Spinal cord (tissue), 9 donors: ENCODE measurements at regions not wholly inside any gene's neighbourhood (a gene's known extent, or its start where the extent isn't known, plus 50 kb on each side); places are given as distances from the start of the nearest gene placed in this dataset.
"Not testable (repeated sequence)": the region's sequence is repeated elsewhere in the genome, so short reads cannot be mapped to it uniquely, and the experiment has no call there.

ENCODE experiments used
- DNase-seq, 6 donors: peaks; one replicate each; pipeline versions ENCODE4 v3.0.0 to v3.0.0-alpha.2; 2013 to 2015; ENCODE audit warnings: low spot score in 6 of 6, low read depth in 4 of 6
- H3K27ac ChIP-seq: one replicate; pipeline ENCODE4 v1.5.1; 2013; ENCODE audit warnings: low read depth, low read length, control low read depth
- H3K27me3 ChIP-seq: one replicate; pipeline ENCODE4 v1.6.1; 2013; ENCODE audit warnings: low read length; ENCODE audit not compliant: control insufficient read depth, insufficient read depth
- H3K36me3 ChIP-seq: one replicate; pipeline ENCODE4 v1.6.1; 2013; ENCODE audit warnings: low read length; ENCODE audit not compliant: control insufficient read depth, insufficient read depth
- H3K4me1 ChIP-seq: one replicate; pipeline ENCODE4 v1.6.1; 2013; ENCODE audit warnings: low read length; ENCODE audit not compliant: control insufficient read depth, insufficient read depth
- H3K4me3 ChIP-seq: one replicate; pipeline ENCODE4 v1.5.1; 2013; ENCODE audit warnings: low read depth, low read length, control low read depth
- H3K9me3 ChIP-seq: one replicate; pipeline ENCODE4 v1.6.1; 2013; ENCODE audit warnings: low read length; ENCODE audit not compliant: control insufficient read depth, insufficient read depth
- WGBS: methylation state at CpG from one replicate; pipeline ENCODE4 v1.1.5; 2013; ENCODE audit warnings: missing lambda C conversion rate; ENCODE audit not compliant: insufficient coverage; 5-methylcytosine and 5-hydroxymethylcytosine counted together
- donor health status: healthy.

DNA sequence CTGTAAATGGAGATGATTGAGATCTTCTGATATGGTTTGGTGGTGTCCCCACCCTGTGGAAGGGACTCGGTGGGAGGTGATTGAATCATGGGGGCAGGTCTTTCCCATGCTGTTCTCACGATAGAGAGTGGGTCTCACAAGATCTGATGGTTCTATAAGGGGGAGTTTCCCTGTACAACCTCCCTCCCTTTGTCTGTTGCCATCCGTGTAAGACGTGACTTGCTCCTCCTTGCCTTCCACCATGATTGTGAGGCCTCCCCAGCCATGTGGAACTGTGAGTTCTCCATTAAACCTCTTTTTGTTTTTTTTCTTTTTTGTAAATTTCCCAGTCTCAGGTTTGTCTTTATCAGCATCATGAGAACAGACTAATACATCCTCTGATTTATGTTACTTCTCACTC lies 55.1 kb upstream of the PAGE5 start:
- not testable (repeated sequence) for H3K9me3 ChIP-seq, H3K27me3 ChIP-seq, H3K27ac ChIP-seq, DNase-seq, H3K4me3 ChIP-seq, H3K4me1 ChIP-seq, H3K36me3 ChIP-seq
- no CpG with 5 or more reads among the region's 4 CpGs for WGBS

DNA sequence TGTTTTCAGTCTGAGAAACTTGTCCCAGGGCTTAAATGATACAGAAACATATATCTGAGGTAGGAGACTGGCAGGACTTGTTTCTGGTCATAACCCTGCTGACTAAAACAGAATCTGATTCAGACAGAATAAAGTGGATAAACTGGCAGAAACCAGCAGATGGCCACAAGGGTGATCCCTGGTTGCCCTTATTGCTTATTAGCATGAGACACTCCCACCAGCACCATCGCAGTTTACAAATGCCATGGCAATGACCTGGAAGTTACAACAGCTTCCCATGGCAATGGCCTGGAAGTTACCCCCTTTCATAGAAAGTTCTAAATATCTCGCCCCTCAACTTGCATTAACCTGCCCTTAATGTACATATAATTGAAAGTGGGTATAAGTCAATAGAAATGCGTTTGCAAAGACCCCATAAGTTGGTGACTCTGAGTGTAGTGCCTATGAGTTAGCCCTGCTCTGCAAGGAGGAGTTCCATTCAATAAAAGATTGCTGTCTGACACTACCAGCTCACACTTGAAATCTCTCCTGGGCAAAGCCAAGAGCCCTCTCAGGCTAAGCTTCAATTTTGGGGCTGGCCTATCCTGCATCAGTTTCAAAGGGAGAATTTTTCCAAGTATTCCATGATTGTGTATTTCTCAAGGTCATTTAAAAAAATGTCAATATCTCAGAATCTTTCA lies 52.9 kb upstream of the PAGE5 start:
- Histone ChIP-seq H3K4me1 (no peaks in the 10 kb centered on the region), H3K27ac (no peak overlapping the region), H3K9me3 (no peaks in the 10 kb centered on the region), H3K27me3 (peaks cover 3% of the 10 kb centered on the region), H3K4me3 (no peak overlapping the region), H3K36me3 (no peaks in the 10 kb centered on the region)
- no peak for DNase-seq
- WGBS: no CpG with 5 or more reads among the region's 3 CpGs

- Histone ChIP-seq H3K9me3 (no peaks in the 10 kb centered on the region), H3K36me3 (no peaks in the 10 kb centered on the region), H3K27me3 (peaks cover under 1% of the 10 kb centered on the region), H3K4me3 (no peak overlapping the region), H3K4me1 (no peaks in the 10 kb centered on the region), H3K27ac (no peak overlapping the region)
- no peak for DNase-seq
- WGBS: no CpG with 5 or more reads among the region's 4 CpGs
Observed at GRCh38 chrX:55167901-55168300, 52.2 kb upstream of the PAGE5 start.

DNA sequence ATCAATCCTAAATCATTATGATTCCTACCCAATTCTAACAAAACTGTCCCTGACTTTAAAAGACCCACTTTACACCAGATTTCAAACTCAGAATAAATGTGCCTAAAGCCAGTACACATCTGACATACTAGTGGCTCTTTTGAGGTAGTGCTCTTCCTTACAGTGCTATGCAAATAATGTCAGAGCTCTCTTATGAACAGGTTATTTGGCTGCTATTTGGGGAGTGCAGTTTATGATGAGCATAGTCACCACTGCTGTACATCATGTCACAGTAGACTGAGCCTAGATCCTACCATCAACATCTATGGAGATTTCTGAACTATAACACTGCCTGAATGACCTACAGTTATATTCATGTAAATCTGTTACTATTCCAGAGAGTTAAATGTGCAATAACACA lies 50.4 kb upstream of the PAGE5 start:
- Histone ChIP-seq H3K4me3 (no peak overlapping the region), H3K27ac (no peak overlapping the region), H3K27me3 (no peaks in the 10 kb centered on the region), H3K4me1 (no peaks in the 10 kb centered on the region), H3K9me3 (no peaks in the 10 kb centered on the region), H3K36me3 (no peaks in the 10 kb centered on the region)
- no peak for DNase-seq
